Stimulated activated CD8-positive, alpha-beta memory T cell treated with anti-CD3 and anti-CD28 coated beads, Interleukin-12 subunit alpha, Interleukin-12 subunit beta, amount 100 ng/mL, for 24 hours (primary cell): ENCODE measurements at regions not wholly inside any gene's neighbourhood (a gene's known extent, or its start where the extent isn't known, plus 50 kb on each side); places are given as distances from the start of the nearest gene placed in this dataset.

Source experiments
- DNase-seq: peaks from one replicate; pipeline ENCODE4 v3.0.0-alpha.2; 2020; ENCODE audit errors: extremely low read depth

- no peak for DNase-seq
Observed at GRCh38 chr10:83165265-83165664, 974.0 kb upstream of the GHITM start.

DNA sequence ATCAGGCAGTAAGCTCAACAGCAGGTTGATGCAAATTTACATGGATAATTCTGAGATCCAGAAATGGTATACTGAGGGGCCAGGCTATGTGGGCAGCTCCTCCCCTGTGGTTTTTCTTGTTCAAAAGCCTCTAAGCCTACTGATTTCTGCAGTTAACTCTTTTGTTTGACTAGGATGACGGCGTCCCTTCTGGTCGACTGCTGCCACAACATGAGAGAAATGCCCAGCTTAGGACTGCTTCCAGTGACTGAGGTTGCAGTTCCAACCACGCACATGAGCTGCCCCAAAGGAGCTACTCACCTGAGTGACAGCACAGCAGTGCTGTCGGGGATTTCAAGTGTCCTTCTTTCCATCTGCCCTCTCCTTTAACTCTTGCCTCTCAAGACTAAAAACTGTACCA lies 973.0 kb upstream of the GHITM start:
- no peak for DNase-seq

DNA sequence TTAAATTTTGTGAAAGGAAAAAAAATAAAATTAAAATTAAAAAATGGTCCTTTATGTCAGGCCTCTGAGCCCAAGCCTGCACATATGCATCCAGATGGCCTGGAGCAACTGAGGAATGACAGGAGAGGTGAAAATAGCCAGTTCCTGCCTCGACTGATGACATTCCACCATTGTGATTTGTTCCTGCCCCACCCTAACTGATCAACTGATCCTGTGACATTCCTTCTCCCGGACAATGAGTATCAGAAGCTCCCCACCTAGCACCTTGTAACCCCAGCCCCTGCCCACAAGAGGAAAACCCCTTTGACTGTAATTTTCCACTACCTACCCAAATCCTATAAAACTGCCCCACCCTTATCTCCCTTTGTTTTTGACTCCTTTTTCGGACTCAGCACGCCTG lies 972.2 kb upstream of the GHITM start:
- DNase-seq: no peak

DNA sequence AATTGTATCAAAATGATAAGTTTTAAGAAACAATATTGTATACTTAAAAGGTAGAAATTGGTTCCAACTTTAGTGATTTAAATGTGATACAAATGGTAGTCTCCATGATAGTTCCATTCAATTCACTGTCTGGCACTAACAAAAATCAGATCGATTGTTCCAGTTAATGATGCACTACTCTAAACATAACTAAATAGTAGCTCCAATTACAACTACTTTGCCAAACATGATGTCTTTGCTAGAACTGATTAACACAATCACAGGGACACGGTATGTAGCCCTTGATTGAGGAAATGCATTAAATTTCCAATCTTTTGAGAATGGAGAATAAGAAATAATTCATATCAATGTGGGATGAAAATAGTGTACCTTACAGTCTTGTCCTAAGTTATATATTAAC lies 962.4 kb upstream of the GHITM start:
- DNase-seq: no peak

DNA sequence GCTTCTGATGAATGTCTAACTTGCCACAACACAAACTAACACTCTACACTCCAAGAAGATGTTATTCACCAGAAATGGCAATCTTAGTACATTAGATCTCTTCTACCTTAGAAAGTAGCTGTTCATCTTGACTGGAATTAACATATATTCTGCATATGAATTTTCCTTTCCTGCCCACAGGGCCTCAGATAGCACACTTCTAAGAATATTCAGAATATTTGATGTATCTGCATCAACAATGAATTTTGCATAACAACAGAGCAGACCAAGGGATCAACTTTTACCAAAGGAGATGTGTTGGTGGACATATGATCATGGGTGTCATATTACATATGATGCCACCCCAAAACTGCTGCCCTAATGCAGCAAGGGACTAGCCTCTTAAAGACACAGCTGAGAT lies 960.8 kb upstream of the GHITM start:
- no peak for DNase-seq

DNA sequence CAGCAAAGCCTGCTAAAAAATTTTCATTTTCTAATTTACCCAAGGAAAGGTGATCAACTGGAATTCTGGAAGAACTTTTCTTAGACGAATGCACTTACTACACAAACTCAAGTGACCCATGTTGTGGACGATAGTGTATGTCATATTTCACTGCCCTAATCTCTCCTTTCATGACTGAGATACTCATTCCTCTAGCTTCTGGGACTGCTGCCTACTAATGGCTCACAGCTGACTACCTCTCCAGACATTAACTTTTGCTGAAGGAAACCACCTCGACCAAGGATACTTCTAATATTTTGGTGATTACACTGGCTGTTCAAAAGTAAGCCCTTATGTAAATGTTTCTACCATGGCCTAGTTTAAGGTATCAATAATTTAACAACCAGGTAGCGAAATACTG lies 959.9 kb upstream of the GHITM start:
- DNase-seq: no peak

GRCh38 chr10:83182076-83182475 lies 957.2 kb upstream of the GHITM start:
- no peak for DNase-seq

DNA sequence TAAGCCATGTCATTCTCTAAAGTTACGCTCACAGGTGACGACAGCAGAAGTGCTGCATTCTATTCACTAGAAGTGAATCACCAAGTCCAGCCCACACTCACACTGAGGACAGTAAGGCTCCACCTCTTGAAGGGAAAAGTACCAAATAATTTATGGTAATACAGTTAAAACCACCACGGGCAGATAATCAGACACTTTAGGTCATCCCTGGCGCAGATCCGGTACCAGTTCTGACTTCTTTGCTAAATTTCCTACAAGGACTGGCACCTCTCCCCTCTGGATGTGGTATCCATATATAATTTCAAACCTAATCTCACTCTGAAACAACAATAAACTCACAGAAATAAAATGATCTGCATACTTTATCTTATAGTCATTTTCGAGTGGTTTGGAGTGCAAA lies 954.7 kb upstream of the GHITM start:
- DNase-seq: no peak

- no peak for DNase-seq
Observed at GRCh38 chr10:83190614-83191013, 948.7 kb upstream of the GHITM start.

DNA sequence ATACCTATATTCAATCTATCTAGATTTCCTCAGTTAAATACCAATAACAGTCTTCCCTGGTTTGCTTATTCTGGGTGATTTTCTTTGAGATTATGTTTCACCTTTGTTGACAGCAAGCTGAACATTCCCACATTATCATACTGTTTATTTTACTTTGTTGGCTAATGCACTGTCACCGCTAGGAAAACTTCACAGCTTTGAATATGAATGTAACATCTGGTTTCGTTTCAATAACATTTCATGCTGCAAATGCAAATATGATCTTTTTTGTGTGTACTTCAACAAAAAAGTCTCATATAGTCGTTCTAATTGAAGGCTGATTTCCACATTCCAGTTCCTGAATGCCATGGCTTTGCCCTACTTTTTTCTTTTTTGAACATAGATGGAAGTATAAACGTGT lies 946.3 kb upstream of the GHITM start:
- DNase-seq: no peak

DNA sequence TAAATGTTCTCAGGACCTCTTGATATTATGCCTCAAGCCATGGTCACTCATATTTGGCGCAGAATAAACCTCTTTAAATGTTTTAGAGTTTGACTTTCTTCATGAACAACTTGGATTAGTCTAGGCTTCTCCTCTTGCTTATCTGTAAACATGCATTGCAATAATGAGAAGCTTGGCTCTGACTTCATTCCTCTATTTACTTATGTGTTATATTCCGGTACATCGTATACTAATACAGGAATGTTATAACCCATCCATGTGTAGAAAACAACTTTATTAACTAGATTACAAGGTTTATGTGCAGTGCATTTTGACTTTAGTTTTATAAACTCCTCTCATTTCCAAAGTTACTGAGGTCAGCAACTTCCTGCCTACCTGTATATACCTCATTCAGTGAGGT lies 944.3 kb upstream of the GHITM start:
- DNase-seq: no peak

- DNase-seq: no peak
Observed at GRCh38 chr10:83199374-83199773, 939.9 kb upstream of the GHITM start.

DNA sequence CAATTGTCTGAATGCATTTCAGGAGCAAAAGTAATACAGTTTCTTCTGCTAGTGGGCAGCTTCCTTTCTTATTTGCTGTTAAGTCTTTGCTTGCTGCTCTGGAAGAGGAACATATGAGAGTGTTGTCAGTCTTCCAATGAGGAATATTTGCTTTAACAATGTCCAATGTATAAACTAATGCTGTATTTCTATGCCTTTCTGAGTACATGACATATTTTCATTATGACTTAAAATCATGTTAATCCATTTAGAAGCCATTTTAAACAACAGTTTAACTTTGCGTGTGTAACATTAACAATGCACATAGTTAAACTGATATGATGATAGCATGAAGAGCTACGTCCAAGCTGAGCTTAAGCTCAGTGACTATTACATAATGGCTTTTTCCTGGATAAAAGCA lies 933.4 kb upstream of the GHITM start:
- DNase-seq: no peak

- no peak for DNase-seq
Observed at GRCh38 chr10:83212632-83213334, 926.5 kb upstream of the GHITM start.

DNA sequence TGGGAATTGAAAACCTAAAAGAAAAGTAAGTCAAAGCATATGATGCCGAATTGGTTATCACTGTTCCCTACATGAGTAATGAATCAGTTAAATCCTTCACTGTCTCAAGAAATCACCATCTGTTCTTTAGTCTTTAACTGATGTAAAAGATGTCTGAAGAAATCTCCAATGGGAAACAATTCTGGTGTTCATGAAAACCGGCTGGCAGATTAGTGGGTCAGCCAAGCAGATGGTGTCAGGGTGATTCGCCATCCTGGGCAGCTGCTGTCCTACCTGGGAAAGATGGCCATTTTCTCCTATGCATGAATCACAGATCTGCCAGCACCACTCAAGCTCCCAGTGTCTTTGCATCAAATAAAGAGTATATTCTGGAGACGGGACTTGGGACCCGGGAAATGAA lies 925.2 kb upstream of the GHITM start:
- no peak for DNase-seq

DNA sequence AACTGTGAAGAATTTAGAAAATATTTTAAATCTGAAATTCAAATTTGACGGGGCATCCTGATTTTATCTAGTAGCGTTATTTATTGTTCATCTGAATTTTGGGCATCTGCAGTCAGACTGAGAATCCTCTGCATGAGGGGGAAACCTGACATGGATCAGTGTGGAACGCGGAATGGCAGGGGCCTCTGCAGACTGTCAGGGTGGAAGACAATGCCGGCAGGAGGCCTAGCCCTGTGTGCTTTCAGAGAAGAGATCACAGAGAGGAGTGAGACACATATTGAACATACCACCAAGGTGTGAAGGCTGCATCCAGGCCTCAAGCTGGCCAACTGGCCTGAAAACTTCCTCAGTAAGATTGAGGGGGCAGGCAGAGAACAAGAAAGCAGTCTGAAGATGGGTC lies 921.1 kb upstream of the GHITM start:
- DNase-seq: no peak

DNA sequence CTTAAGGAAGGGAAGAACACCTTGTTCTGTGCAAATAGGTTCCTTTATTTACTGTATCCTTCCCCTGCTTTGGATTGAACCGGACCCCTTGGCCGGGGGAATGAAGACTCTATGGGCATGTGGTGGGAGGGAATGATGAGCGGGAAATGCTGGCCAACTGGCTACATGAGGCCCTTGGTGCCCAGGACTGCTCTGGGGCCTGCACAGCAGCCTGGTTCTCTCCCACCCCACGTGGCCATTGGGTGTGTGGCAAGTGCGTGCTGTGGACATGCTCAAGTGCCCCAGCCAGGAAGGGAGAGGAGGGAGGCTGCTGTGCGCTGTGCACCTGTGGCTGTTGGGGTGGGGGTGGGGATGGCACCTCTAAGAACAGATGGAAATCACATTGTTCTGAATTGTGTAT lies 917.0 kb upstream of the GHITM start:
- no peak for DNase-seq

DNA sequence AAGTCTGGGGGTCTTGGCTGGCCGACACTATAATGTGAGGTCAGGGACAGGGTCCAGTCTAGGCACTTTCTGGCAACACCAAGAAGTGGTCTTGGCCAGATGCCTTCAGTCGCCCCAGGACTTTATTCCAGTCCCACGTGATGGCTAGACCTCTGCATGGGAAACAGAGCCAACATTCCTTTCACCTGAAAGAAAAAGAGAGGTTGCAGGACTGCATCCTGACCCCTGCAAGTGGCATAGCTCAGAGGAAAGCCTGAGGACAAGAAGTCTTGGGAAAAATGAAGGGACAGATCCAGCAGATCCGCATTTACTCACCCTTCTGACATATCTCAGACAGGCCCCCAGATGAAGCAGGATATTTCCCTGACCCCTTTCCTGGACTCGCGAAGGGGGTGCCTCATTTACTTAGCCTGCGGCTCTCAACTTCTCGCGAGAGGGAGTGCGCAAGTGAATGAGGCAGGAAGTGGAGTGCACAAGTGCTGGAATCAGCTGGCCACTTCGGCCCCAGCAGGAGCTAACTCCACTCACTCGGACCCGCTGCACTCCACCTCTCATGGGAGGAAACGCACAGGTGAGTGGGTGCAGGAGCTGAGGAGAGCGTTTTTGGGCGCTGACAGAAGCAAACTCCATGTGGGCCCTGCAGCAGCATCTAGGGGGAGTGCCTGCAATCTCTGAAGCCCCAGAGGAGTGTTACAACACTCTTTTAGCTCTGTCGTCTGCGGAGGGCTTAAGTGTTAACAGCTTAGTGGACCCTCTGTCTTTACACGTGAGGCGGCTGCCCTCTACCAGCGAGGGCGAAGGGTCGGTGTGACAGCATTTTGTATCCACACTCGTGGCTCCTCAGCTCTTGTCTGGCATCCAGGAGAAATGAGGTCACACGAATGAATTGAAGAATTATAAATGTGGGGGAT lies 916.2 kb upstream of the GHITM start:
- no peak for DNase-seq

- DNase-seq: no peak
Observed at GRCh38 chr10:83225781-83226180, 913.5 kb upstream of the GHITM start.

GRCh38 chr10:83229991-83230390 lies 909.3 kb upstream of the GHITM start:
- no peak for DNase-seq

DNA sequence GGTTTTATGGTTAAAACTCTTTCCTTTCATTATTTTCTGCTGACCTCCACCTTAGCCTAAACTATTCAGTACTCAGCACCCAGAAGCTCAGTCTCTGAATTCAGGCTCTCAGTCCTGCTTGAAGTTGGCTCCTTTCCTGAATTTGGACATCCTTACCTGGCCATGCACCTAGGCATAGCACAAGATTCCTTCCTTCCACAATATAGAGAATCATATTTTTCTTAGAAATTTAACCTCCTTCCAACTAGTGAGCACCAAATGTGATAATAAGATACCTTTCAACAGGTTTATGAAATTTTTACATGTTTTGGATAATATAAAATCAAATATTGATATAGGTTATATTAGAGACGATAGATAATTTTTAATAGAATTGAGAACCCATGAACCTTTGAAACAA lies 905.6 kb upstream of the GHITM start:
- no peak for DNase-seq

DNA sequence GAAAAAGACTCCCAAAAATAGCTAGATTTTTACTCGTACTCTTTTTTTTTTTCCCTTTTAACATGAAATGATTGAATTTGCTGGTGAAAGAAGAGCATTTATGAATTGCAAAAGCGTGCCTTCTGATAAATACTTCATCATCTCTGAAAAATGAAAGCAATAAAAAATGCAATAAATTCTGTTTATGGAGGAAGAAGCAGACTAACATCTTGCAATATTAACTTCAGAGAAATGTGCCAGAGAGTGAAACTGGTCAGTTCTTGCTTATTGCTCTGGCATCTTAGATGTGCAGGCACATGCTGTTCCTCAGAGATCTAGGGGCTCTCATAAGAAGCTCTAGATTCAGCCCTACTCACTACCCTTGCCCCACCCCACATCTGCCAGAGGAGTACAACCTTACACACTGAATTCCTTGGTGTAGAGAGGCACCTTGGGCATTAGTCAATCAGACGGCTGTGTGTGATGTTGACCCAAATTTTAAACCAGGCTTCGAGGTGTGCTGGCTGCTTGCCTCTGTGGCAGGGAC lies 891.1 kb upstream of the GHITM start:
- DNase-seq: no peak

DNA sequence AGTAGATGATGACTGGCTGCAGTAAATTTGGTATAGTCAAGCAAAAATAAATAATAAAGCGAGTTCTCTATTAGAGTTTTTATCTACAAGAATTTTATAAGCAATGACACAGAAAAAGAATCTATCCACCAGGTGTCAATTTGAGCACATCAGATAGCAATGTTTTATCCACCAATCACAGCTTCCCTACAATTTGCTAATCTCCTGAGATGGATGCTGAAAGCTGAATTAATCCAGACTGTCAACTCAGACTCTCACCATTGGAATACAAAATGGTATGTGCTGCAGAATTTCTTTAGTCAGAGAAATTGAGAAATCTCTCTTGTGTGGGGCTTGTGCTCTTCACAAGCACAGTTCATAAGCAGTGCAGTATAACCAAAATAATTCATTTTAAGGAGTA lies 888.9 kb upstream of the GHITM start:
- DNase-seq: no peak
